Activated T-cell treated with anti-CD3 and anti-CD28 coated beads, Interleukin-2, amount 50 U/mL, for 4 hours (primary cell): ENCODE measurements at regions not wholly inside any gene's neighbourhood (a gene's known extent, or its start where the extent isn't known, plus 50 kb on each side); places are given as distances from the start of the nearest gene placed in this dataset.

ENCODE experiments used
- ATAC-seq, 2 donors: fragments of 200-7000 bp; cut with Tn5 transposase; one replicate each; pipeline ENCODE4 v1.10.0; 2021
- DNase-seq: peaks from one replicate; pipeline ENCODE4 v3.0.0-alpha.2; 2020
- H3K27me3 Mint-ChIP-seq: one replicate; pipeline ENCODE4 v1.8.0; 2021; ENCODE audit warnings: low read depth, mixed read lengths
- H3K36me3 Mint-ChIP-seq: one replicate; pipeline ENCODE4 v1.8.0; 2022; ENCODE audit warnings: mixed read lengths; ENCODE audit not compliant: insufficient read depth
- H3K4me1 Mint-ChIP-seq: one replicate; pipeline ENCODE4 v1.8.0; 2021; ENCODE audit warnings: low read depth, mixed read lengths
- H3K4me3 Mint-ChIP-seq: one replicate; pipeline ENCODE4 v1.8.0; 2021; ENCODE audit warnings: mild to moderate bottlenecking, moderate library complexity, mixed read lengths
- H3K9me3 Mint-ChIP-seq: one replicate; pipeline ENCODE4 v1.8.0; 2021; ENCODE audit warnings: mixed read lengths

GRCh38 chr5:168209244-168209995 is 82.0 kb upstream of the WWC1 start:
- Mint-ChIP-seq H3K36me3 (no peaks in the 10 kb centered on the region), H3K4me1 (no peaks in the 10 kb centered on the region), H3K4me3 (no peak overlapping the region), H3K27me3 (no peaks in the 10 kb centered on the region), H3K9me3 (no peaks in the 10 kb centered on the region)
- ATAC-seq (no peak), DNase-seq (no peak)

- ATAC-seq (no peak), DNase-seq (no peak)
- Mint-ChIP-seq H3K27me3 (no peaks in the 10 kb centered on the region), H3K36me3 (no peaks in the 10 kb centered on the region), H3K9me3 (no peaks in the 10 kb centered on the region), H3K4me3 (no peak overlapping the region), H3K4me1 (no peaks in the 10 kb centered on the region)
Observed at GRCh38 chr5:168209997-168210396, 81.4 kb upstream of the WWC1 start.

GRCh38 chr5:168211245-168211644 is 80.2 kb upstream of the WWC1 start:
- DNase-seq (no peak), ATAC-seq (no peak)
- no peaks in the 10 kb centered on the region for H3K27me3 Mint-ChIP-seq
- H3K9me3 Mint-ChIP-seq = no peaks in the 10 kb centered on the region
- H3K4me3 Mint-ChIP-seq = no peak overlapping the region
- no peaks in the 10 kb centered on the region for H3K4me1 Mint-ChIP-seq
- no peaks in the 10 kb centered on the region for H3K36me3 Mint-ChIP-seq

GRCh38 chr5:168211936-168212335 is 79.5 kb upstream of the WWC1 start:
- DNase-seq (no peak), ATAC-seq (no peak)
- Mint-ChIP-seq H3K4me1 (no peaks in the 10 kb centered on the region), H3K4me3 (no peak overlapping the region), H3K9me3 (no peaks in the 10 kb centered on the region), H3K27me3 (no peaks in the 10 kb centered on the region), H3K36me3 (no peaks in the 10 kb centered on the region)

- Mint-ChIP-seq H3K9me3 (no peaks in the 10 kb centered on the region), H3K4me1 (no peaks in the 10 kb centered on the region), H3K36me3 (no peaks in the 10 kb centered on the region), H3K27me3 (no peaks in the 10 kb centered on the region), H3K4me3 (no peak overlapping the region)
- no peak for ATAC-seq
- DNase-seq = no peak
Observed at GRCh38 chr5:168214071-168214470, 77.4 kb upstream of the WWC1 start.

GRCh38 chr5:168214886-168215285 is 76.6 kb upstream of the WWC1 start:
- no peak overlapping the region for H3K4me3 Mint-ChIP-seq
- H3K36me3 Mint-ChIP-seq = no peaks in the 10 kb centered on the region
- no peaks in the 10 kb centered on the region for H3K27me3 Mint-ChIP-seq
- no peaks in the 10 kb centered on the region for H3K4me1 Mint-ChIP-seq
- no peak for DNase-seq
- H3K9me3 Mint-ChIP-seq = no peaks in the 10 kb centered on the region
- ATAC-seq = no peak

- no peak for ATAC-seq
- no peak overlapping the region for H3K4me3 Mint-ChIP-seq
- H3K4me1 Mint-ChIP-seq = no peaks in the 10 kb centered on the region
- no peaks in the 10 kb centered on the region for H3K27me3 Mint-ChIP-seq
- DNase-seq = no peak
- no peaks in the 10 kb centered on the region for H3K9me3 Mint-ChIP-seq
- no peaks in the 10 kb centered on the region for H3K36me3 Mint-ChIP-seq
Observed at GRCh38 chr5:168215646-168216045, 75.8 kb upstream of the WWC1 start.

GRCh38 chr5:168216989-168217388 is 74.5 kb upstream of the WWC1 start:
- no peak for DNase-seq

GRCh38 chr5:168217497-168217896 is 73.9 kb upstream of the WWC1 start:
- Mint-ChIP-seq H3K36me3 (no peaks in the 10 kb centered on the region), H3K4me3 (no peak overlapping the region), H3K4me1 (no peaks in the 10 kb centered on the region), H3K27me3 (peaks cover 2% of the 10 kb centered on the region), H3K9me3 (no peaks in the 10 kb centered on the region)
- no peak for DNase-seq
- ATAC-seq = no peak

More at GRCh38 chr5:168216989-168217388, 74.5 kb upstream of the WWC1 start:
- Mint-ChIP-seq H3K27me3 (no peaks in the 10 kb centered on the region), H3K4me3 (no peak overlapping the region), H3K36me3 (no peaks in the 10 kb centered on the region), H3K9me3 (no peaks in the 10 kb centered on the region), H3K4me1 (no peaks in the 10 kb centered on the region)
- ATAC-seq = no peak

- Mint-ChIP-seq H3K4me3 (no peak overlapping the region), H3K4me1 (no peaks in the 10 kb centered on the region), H3K9me3 (no peaks in the 10 kb centered on the region), H3K27me3 (peaks cover 2% of the 10 kb centered on the region), H3K36me3 (no peaks in the 10 kb centered on the region)
- no peak for DNase-seq
- ATAC-seq = no peak
Observed at GRCh38 chr5:168218746-168219145, 72.7 kb upstream of the WWC1 start.

GRCh38 chr5:168219515-168220410 is 71.7 kb upstream of the WWC1 start:
- Mint-ChIP-seq H3K4me1 (no peaks in the 10 kb centered on the region), H3K9me3 (no peaks in the 10 kb centered on the region), H3K27me3 (peaks cover 2% of the 10 kb centered on the region), H3K4me3 (no peak overlapping the region), H3K36me3 (no peaks in the 10 kb centered on the region)
- peak; percentile 21 for DNase-seq
- ATAC-seq = peak; percentile 32 to 58

GRCh38 chr5:168224085-168224484 is 67.4 kb upstream of the WWC1 start:
- no peak for ATAC-seq
- no peaks in the 10 kb centered on the region for H3K9me3 Mint-ChIP-seq
- no peak for DNase-seq
- peaks cover 11% of the 10 kb centered on the region for H3K4me1 Mint-ChIP-seq
- peaks cover 2% of the 10 kb centered on the region for H3K27me3 Mint-ChIP-seq
- H3K4me3 Mint-ChIP-seq = no peak overlapping the region
- H3K36me3 Mint-ChIP-seq = no peaks in the 10 kb centered on the region

GRCh38 chr5:168226012-168226411 is 65.4 kb upstream of the WWC1 start:
- Mint-ChIP-seq H3K4me1 (peaks cover 11% of the 10 kb centered on the region), H3K36me3 (no peaks in the 10 kb centered on the region), H3K4me3 (no peak overlapping the region), H3K27me3 (peaks cover 2% of the 10 kb centered on the region), H3K9me3 (no peaks in the 10 kb centered on the region)
- DNase-seq (no peak), ATAC-seq (no peak)

GRCh38 chr5:168227001-168227400 is 64.4 kb upstream of the WWC1 start:
- no peaks in the 10 kb centered on the region for H3K9me3 Mint-ChIP-seq
- peaks cover 4% of the 10 kb centered on the region for H3K27me3 Mint-ChIP-seq
- no peak overlapping the region for H3K4me3 Mint-ChIP-seq
- DNase-seq (peak; percentile 39), ATAC-seq (peak in 1 of 2 donors; percentile 42)
- H3K4me1 Mint-ChIP-seq = peaks cover 11% of the 10 kb centered on the region
- H3K36me3 Mint-ChIP-seq = no peaks in the 10 kb centered on the region
